H1 (cell line): ENCODE measurements at regions not wholly inside any gene's neighbourhood (a gene's known extent, or its start where the extent isn't known, plus 50 kb on each side); places are given as distances from the start of the nearest gene placed in this dataset.

Experiments
- CTCF ChIA-PET: fragments of 300-600 bp; sonication (Branson Sonifier 250); formaldehyde crosslinking; loops from one replicate; lab custom pipeline; 2021; ENCODE audit not compliant: partially characterized antibody; lab: Charles Lee
- POLR2A ChIA-PET: fragments of 300-600 bp; sonication (Branson Sonifier 250); formaldehyde crosslinking; loops from one replicate; lab custom pipeline; 2021; ENCODE audit warnings: inconsistent platforms; ENCODE audit not compliant: partially characterized antibody; lab: Charles Lee
- DNase-seq, 2 experiments: peaks; one replicate each; pipeline versions ENCODE4 v3.0.0 to v3.0.0-alpha.2; 2010 to 2022; ENCODE audit warnings: low spot score in 2 of 2, low read depth in 1 of 2, mixed read lengths in 1 of 2
- FAIRE-seq: peaks from 2 replicates; lab custom pipeline; 2011; peaks lifted over from hg19 to GRCh38; lab: Jason Lieb, UNC
- H2AFZ ChIP-seq: 2 replicates; pipeline ENCODE4 v1.8.1; 2012; ENCODE audit warnings: low read length, inconsistent platforms
- H2AK5ac ChIP-seq: 2 replicates; pipeline ENCODE4 v1.6.1; 2013; ENCODE audit warnings: low read depth, low read length
- H2BK120ac ChIP-seq: replicated peaks from 2 replicates; pipeline ENCODE3; 2013; ENCODE audit warnings: low read depth, low read length, inconsistent platforms
- H2BK12ac ChIP-seq: 2 replicates; pipeline ENCODE4 v1.6.1; 2013; ENCODE audit warnings: low read depth, low read length
- H2BK15ac ChIP-seq: 2 replicates; pipeline ENCODE4 v1.6.1; 2013; ENCODE audit warnings: low read length
- H2BK20ac ChIP-seq: 2 replicates; pipeline ENCODE4 v1.6.1; 2013; ENCODE audit warnings: low read length
- H2BK5ac ChIP-seq: 2 replicates; pipeline ENCODE4 v1.6.1; 2013; ENCODE audit warnings: low read depth, low read length
- H3K14ac ChIP-seq: 2 replicates; pipeline ENCODE4 v1.6.1; 2013; ENCODE audit warnings: inconsistent platforms; ENCODE audit not compliant: insufficient read length
- H3K18ac ChIP-seq: 2 replicates; pipeline ENCODE4 v1.6.1; 2013; ENCODE audit warnings: low read length; ENCODE audit errors: extremely low read depth
- H3K23ac ChIP-seq: 2 replicates; pipeline ENCODE4 v1.6.1; 2013; ENCODE audit warnings: inconsistent platforms; ENCODE audit not compliant: insufficient read length
- H3K23me2 ChIP-seq: 2 replicates; pipeline ENCODE4 v1.6.1; 2013; ENCODE audit warnings: low read depth, low read length
- H3K27ac ChIP-seq: 2 replicates; pipeline ENCODE4 v1.6.1; 2011; ENCODE audit warnings: low read depth, low read length, inconsistent platforms
- H3K27me3 ChIP-seq, 4 experiments: replicated peaks in 1 of 4; 1 replicate in 1 of 4; 2 replicates in 3 of 4; pipeline versions ENCODE4 v1.6.1 to v1.8.1; 2011 to 2013; ENCODE audit warnings: low read length in 3 of 4, mild to moderate bottlenecking in 3 of 4, inconsistent platforms in 2 of 4, mixed read lengths in 2 of 4, moderate library complexity in 1 of 4; ENCODE audit not compliant: control insufficient read depth in 3 of 4, insufficient read depth in 3 of 4; ENCODE audit errors: extremely low read depth in 1 of 4
- H3K36me3 ChIP-seq, 4 experiments: 2 replicates each; pipeline versions ENCODE4 v1.6.1 to v1.8.1; 2011 to 2013; ENCODE audit warnings: mild to moderate bottlenecking in 4 of 4, low read length in 3 of 4, moderate library complexity in 2 of 4, control low read depth in 1 of 4, inconsistent platforms in 1 of 4; ENCODE audit not compliant: insufficient read depth in 4 of 4, control insufficient read depth in 2 of 4
- H3K4ac ChIP-seq: replicated peaks from 2 replicates; pipeline ENCODE3; 2013; ENCODE audit warnings: low read length, low read depth, mixed read lengths, inconsistent platforms; ENCODE audit not compliant: insufficient read length
- H3K4me1 ChIP-seq, 4 experiments: replicated peaks in 1 of 4; 1 replicate in 1 of 4; 2 replicates in 3 of 4; pipeline versions ENCODE4 v1.6.1 to v1.8.1; 2011 to 2013; ENCODE audit warnings: low read length in 3 of 4, inconsistent platforms in 2 of 4, mixed read lengths in 1 of 4; ENCODE audit not compliant: insufficient read depth in 4 of 4, control insufficient read depth in 3 of 4
- H3K4me2 ChIP-seq, 2 experiments: 2 replicates each; pipeline versions ENCODE4 v1.6.1 to v1.8.1; 2011 to 2013; ENCODE audit warnings: low read depth in 2 of 2, low read length in 2 of 2, control low read depth in 1 of 2, inconsistent platforms in 1 of 2, mild to moderate bottlenecking in 1 of 2; ENCODE audit not compliant: insufficient read depth in 1 of 2
- H3K4me3 ChIP-seq, 4 experiments: fragments of 200-600, 300-600 bp in 1 of 4; sonication (generic), shearing (Covaris generic), sonication (Bioruptor Twin) in 1 of 4; 2 replicates each; pipeline versions ENCODE4 v1.5.1 to v1.8.1; 2011 to 2016; ENCODE audit warnings: low read length in 4 of 4, low read depth in 3 of 4, control low read depth in 2 of 4, inconsistent platforms in 2 of 4, mild to moderate bottlenecking in 2 of 4, mixed read lengths in 1 of 4, moderate library complexity in 1 of 4; ENCODE audit not compliant: insufficient read depth in 2 of 4; ENCODE audit errors: extremely low read depth in 1 of 4
- H3K56ac ChIP-seq: replicated peaks from 2 replicates; pipeline ENCODE3; 2013; ENCODE audit warnings: low read depth, mild to moderate bottlenecking, mixed read lengths, low read length, inconsistent platforms; ENCODE audit not compliant: insufficient read length
- H3K79me1 ChIP-seq: 2 replicates; pipeline ENCODE4 v1.6.1; 2013; ENCODE audit warnings: low read depth, low read length, control low read depth
- H3K79me2 ChIP-seq, 2 experiments: 2 replicates each; pipeline versions ENCODE4 v1.6.1 to v1.8.1; 2012 to 2013; ENCODE audit warnings: low read length in 2 of 2, mild to moderate bottlenecking in 2 of 2, inconsistent platforms in 1 of 2; ENCODE audit not compliant: insufficient read depth in 2 of 2, control insufficient read depth in 1 of 2
- H3K9ac ChIP-seq, 4 experiments: replicated peaks in 1 of 4; 1 replicate in 1 of 4; 2 replicates in 3 of 4; pipeline versions ENCODE4 v1.6.1 to v1.8.1; 2011 to 2013; ENCODE audit warnings: low read depth in 3 of 4, low read length in 3 of 4, control low read depth in 2 of 4, mild to moderate bottlenecking in 2 of 4, moderate library complexity in 2 of 4, inconsistent platforms in 1 of 4; ENCODE audit errors: extremely low read depth in 1 of 4
- H3K9me3 ChIP-seq, 2 experiments: 2 replicates each; pipeline versions ENCODE4 v1.6.1 to v1.8.1; 2012 to 2013; ENCODE audit warnings: mild to moderate bottlenecking in 2 of 2, moderate library complexity in 2 of 2, control low read depth in 1 of 2, inconsistent platforms in 1 of 2, low read depth in 1 of 2, low read length in 1 of 2, mixed read lengths in 1 of 2; ENCODE audit not compliant: insufficient read depth in 2 of 2
- H4K20me1 ChIP-seq, 2 experiments: replicated peaks in 1 of 2; 2 replicates each; pipeline versions ENCODE3 to v1.8.1; 2011 to 2013; ENCODE audit warnings: inconsistent platforms in 2 of 2, low read length in 2 of 2, mild to moderate bottlenecking in 1 of 2; ENCODE audit not compliant: insufficient read depth in 2 of 2, control insufficient read depth in 1 of 2
- H4K5ac ChIP-seq: 2 replicates; pipeline ENCODE4 v1.6.1; 2013; ENCODE audit warnings: low read length, low read depth, mixed read lengths, inconsistent platforms; ENCODE audit not compliant: insufficient read length
- H4K8ac ChIP-seq: 2 replicates; pipeline ENCODE4 v1.8.0; 2013; ENCODE audit warnings: mild to moderate bottlenecking, moderate library complexity, low read length, inconsistent platforms; ENCODE audit not compliant: insufficient read depth; ENCODE audit errors: extremely low read depth
- H4K91ac ChIP-seq: replicated peaks from 2 replicates; pipeline ENCODE3; 2013; ENCODE audit warnings: low read length, mixed read lengths, inconsistent platforms; ENCODE audit not compliant: insufficient read length
- ATF2 ChIP-seq: IDR thresholded peaks from 2 replicates; pipeline ENCODE4 v1.6.1; 2012; ENCODE audit warnings: low read length, inconsistent platforms
- CBX8 ChIP-seq: fragments of 300-800, 300-1000 bp; sonication (generic); IDR thresholded peaks from 2 replicates; pipeline ENCODE4 v1.7.1; 2016; ENCODE audit warnings: low read depth, low read length, borderline replicate concordance
- CHD2 ChIP-seq: IDR thresholded peaks from 2 replicates; pipeline ENCODE4 v1.6.1; 2012; ENCODE audit warnings: low read length, improper control_type of control experiment
- E2F6 ChIP-seq: IDR thresholded peaks from 2 replicates; pipeline ENCODE4 v1.6.1; 2012; ENCODE audit warnings: inconsistent platforms
- HDAC6 ChIP-seq: IDR thresholded peaks from one replicate; pipeline ENCODE4 v1.7.1; 2012; ENCODE audit warnings: low read depth, mild to moderate bottlenecking, inconsistent platforms, low read length, moderate library complexity
- KDM1A ChIP-seq: fragments of 200-600, 300-600 bp; sonication (generic); IDR thresholded peaks from 2 replicates; pipeline ENCODE4 v1.7.1; 2016; ENCODE audit warnings: mild to moderate bottlenecking, low read length, borderline replicate concordance
- MAFK ChIP-seq: IDR thresholded peaks from 2 replicates; pipeline ENCODE4 v1.6.1; 2012; ENCODE audit warnings: low read depth, mild to moderate bottlenecking, improper control_type of control experiment, low read length
- NRF1 ChIP-seq: IDR thresholded peaks from 2 replicates; pipeline ENCODE4 v1.6.1; 2011; ENCODE audit warnings: mild to moderate bottlenecking, low read depth, low read length, improper control_type of control experiment
- POLR2AphosphoS5 ChIP-seq: IDR thresholded peaks from 2 replicates; pipeline ENCODE4 v1.6.1; 2011; ENCODE audit warnings: low read depth, low read length
- RFX5 ChIP-seq: IDR thresholded peaks from 2 replicates; pipeline ENCODE4 v1.6.1; 2011; ENCODE audit warnings: low read depth, low read length, improper control_type of control experiment, borderline replicate concordance
- SP4 ChIP-seq: IDR thresholded peaks from 2 replicates; pipeline ENCODE4 v1.6.1; 2012; ENCODE audit warnings: low read length, inconsistent platforms
- SRF ChIP-seq: IDR thresholded peaks from 2 replicates; pipeline ENCODE4 v1.6.1; 2011; ENCODE audit warnings: mild to moderate bottlenecking, low read depth, low read length, moderate library complexity
- SUZ12 ChIP-seq: fragments of 200-600 bp; sonication (generic); IDR thresholded peaks from 2 replicates; pipeline ENCODE4 v1.6.1; 2012; ENCODE audit warnings: mild to moderate bottlenecking, inconsistent platforms, low read length, moderate library complexity, mixed read lengths
- TAF7 ChIP-seq: optimal IDR thresholded peaks from 2 replicates; pipeline ENCODE3; 2011; ENCODE audit warnings: low read depth, mild to moderate bottlenecking, inconsistent platforms, low read length, moderate library complexity, borderline replicate concordance
- WGBS, 2 experiments: shearing (Covaris generic) in 1 of 2; methylation state at CpG; one replicate each; pipeline versions ENCODE4 v1.1.6 to v1.1.7; 2013 to 2015; ENCODE audit warnings: low lambda C conversion rate in 2 of 2, mixed read lengths in 2 of 2, inconsistent platforms in 1 of 2, low coverage in 1 of 2, missing lambda C conversion rate in 1 of 2; ENCODE audit not compliant: insufficient replicate concordance in 2 of 2, insufficient coverage in 1 of 2, insufficient read length in 1 of 2; ENCODE audit errors: extremely low coverage in 1 of 2, missing lambda C conversion rate in 1 of 2; 5-methylcytosine and 5-hydroxymethylcytosine counted together

GRCh38 chr5:125550274-125550673 lies 803.8 kb upstream of the ZNF608 start:
- Histone ChIP-seq H3K36me3 (no peaks in the 10 kb centered on the region), H2BK20ac (no peak overlapping the region), H3K18ac (no peak overlapping the region), H3K27ac (no peak overlapping the region), H3K56ac (no peak overlapping the region), H3K23ac (no peak overlapping the region), H3K27me3 (no peaks in the 10 kb centered on the region), H2BK120ac (no peak overlapping the region), H3K14ac (no peak overlapping the region), H3K79me1 (no peaks in the 10 kb centered on the region), H2AFZ (no peak overlapping the region), H3K4ac (no peak overlapping the region), H3K9me3 (no peaks in the 10 kb centered on the region), H4K8ac (no peak overlapping the region), H2BK5ac (no peak overlapping the region), H3K23me2 (no peaks in the 10 kb centered on the region), H3K9ac (no peak overlapping the region), H2BK15ac (no peak overlapping the region), H4K20me1 (no peaks in the 10 kb centered on the region), H3K4me2 (no peak overlapping the region), H3K4me3 (no peak overlapping the region), H4K91ac (no peak overlapping the region), H2BK12ac (no peak overlapping the region), H3K79me2 (no peaks in the 10 kb centered on the region), H2AK5ac (peak overlapping the region; percentile 21; the same call in 1 of the 2 replicates), H4K5ac (no peak overlapping the region), H3K4me1 (peaks cover 0 to 4% (median 1%) of the 10 kb centered on the region in 4 experiments; a peak in 2 of 7 replicates)
- FAIRE-seq (no peak), DNase-seq (no peak)
- POLR2A ChIA-PET: no interaction called here
- CTCF ChIA-PET: no interaction called here
- WGBS, 2 experiments: 70% methylated on average over 2 of the region's 2 CpGs; no CpG with 5 or more reads in 1 of the 2 experiments
- TF ChIP-seq CHD2 (no peak), SP4 (no peak), SUZ12 (no peak), HDAC6 (no peak), POLR2AphosphoS5 (no peak), TAF7 (no peak), KDM1A (no peak), ATF2 (no peak), SRF (no peak), E2F6 (no peak), CBX8 (no peak), NRF1 (no peak), RFX5 (no peak), MAFK (no peak)
